HCT116 (cell line): ENCODE measurements at regions not wholly inside any gene's neighbourhood (a gene's known extent, or its start where the extent isn't known, plus 50 kb on each side); places are given as distances from the start of the nearest gene placed in this dataset.

Experiments
- ATAC-seq: fragments of 200-7000 bp; cut with Tn5 transposase; 2 replicates; pipeline ENCODE4 v1.9.1; 2020; ENCODE audit warnings: mild to moderate bottlenecking, moderate library complexity
- BruUV-seq: library from RNA; stranded (reverse); fragments of 400-500 nt; replicated peaks from 2 replicates; lab custom pipeline; 2021; lab: Mats Ljungman, UMichigan
- CTCF ChIA-PET: fragments of 300-600 bp; sonication (Branson Sonifier 250); formaldehyde crosslinking; loops from one replicate; lab custom pipeline; 2021; ENCODE audit warnings: antibody characterized with exemption; lab: Charles Lee
- POLR2A ChIA-PET: fragments of 300-600, 350-600 bp; sonication (Branson Sonifier 250); formaldehyde crosslinking; loops from one replicate; lab custom pipeline; 2021; ENCODE audit warnings: antibody characterized with exemption; lab: Charles Lee
- RAD21 ChIA-PET, 2 experiments: fragments of 300-600 bp; sonication (Branson Sonifier 250); formaldehyde crosslinking; loops; one replicate each; lab custom pipeline; 2023; ENCODE audit warnings: low total read pairs in 2 of 2; ENCODE audit not compliant: uncharacterized antibody in 2 of 2, unreplicated experiment in 2 of 2, low non-redundant PET in 1 of 2; lab: Charles Lee
- DNase-seq: peaks from one replicate; pipeline ENCODE4 v3.0.0-alpha.2; 2010; ENCODE audit warnings: low read depth, low spot score
- H2AFZ ChIP-seq: fragments of 200-600 bp; shearing (Covaris generic), sonication (generic); 2 replicates; pipeline ENCODE4 v1.6.1; 2017; ENCODE audit warnings: low read depth, mixed run types, mixed read lengths, antibody characterized with exemption, low read length; ENCODE audit not compliant: poor library complexity, severe bottlenecking
- H3K27ac ChIP-seq: 2 replicates; pipeline ENCODE4 v1.5.1; 2012; ENCODE audit warnings: low read depth, low read length
- H3K27me3 ChIP-seq: fragments of 200-600 bp; sonication (generic); 2 replicates; pipeline ENCODE4 v1.6.1; 2016; ENCODE audit warnings: mixed run types, low read length, mixed read lengths; ENCODE audit not compliant: insufficient read depth
- H3K36me3 ChIP-seq, 2 experiments: fragments of 200-500 bp in 1 of 2; fragments of 200-600 bp in 1 of 2; sonication (Bioruptor generic) in 1 of 2; sonication (generic) in 1 of 2; 2 replicates each; pipeline versions ENCODE4 v1.5.1 to v1.6.1; 2014 to 2016; ENCODE audit warnings: low read length in 2 of 2, inconsistent platforms in 1 of 2, mixed read lengths in 1 of 2, mixed run types in 1 of 2; ENCODE audit not compliant: insufficient read depth in 2 of 2, control insufficient read depth in 1 of 2
- H3K4me1 ChIP-seq, 2 experiments: fragments of 200-600 bp in 1 of 2; sonication (generic) in 1 of 2; 2 replicates each; pipeline versions ENCODE4 v1.5.1 to v1.6.1; 2012 to 2017; ENCODE audit warnings: low read length in 2 of 2, inconsistent platforms in 1 of 2, mild to moderate bottlenecking in 1 of 2, mixed read lengths in 1 of 2, mixed run types in 1 of 2, moderate library complexity in 1 of 2; ENCODE audit not compliant: insufficient read depth in 2 of 2, control insufficient read depth in 1 of 2
- H3K4me2 ChIP-seq: fragments of 200-600 bp; sonication (generic); 2 replicates; pipeline ENCODE4 v1.6.1; 2017; ENCODE audit warnings: mixed run types, low read length, mixed read lengths
- H3K4me3 ChIP-seq, 2 experiments: fragments of 200-600 bp in 1 of 2; sonication (generic) in 1 of 2; replicated peaks in 1 of 2; 2 replicates each; pipeline ENCODE4 v1.5.1; 2011 to 2016; ENCODE audit warnings: low read length in 2 of 2, control low read depth in 1 of 2, low read depth in 1 of 2, mild to moderate bottlenecking in 1 of 2, mixed read lengths in 1 of 2, mixed run types in 1 of 2
- H3K79me2 ChIP-seq: fragments of 200-600 bp; sonication (generic); 2 replicates; pipeline ENCODE4 v1.6.1; 2017; ENCODE audit warnings: mild to moderate bottlenecking, mixed run types, low read length, moderate library complexity, mixed read lengths; ENCODE audit not compliant: insufficient read depth
- H3K9ac ChIP-seq: fragments of 200-600 bp; sonication (generic); 2 replicates; pipeline ENCODE4 v1.6.1; 2016; ENCODE audit warnings: low read length, mixed read lengths
- H3K9me2 ChIP-seq: fragments of 200-600 bp; sonication (generic), shearing (Covaris generic); 2 replicates; pipeline ENCODE4 v1.6.1; 2017; ENCODE audit warnings: mixed run types, mild to moderate bottlenecking, moderate library complexity; ENCODE audit not compliant: insufficient read depth
- H3K9me3 ChIP-seq, 2 experiments: fragments of 200-500 bp in 1 of 2; fragments of 200-600 bp in 1 of 2; sonication (Bioruptor generic) in 1 of 2; sonication (generic) in 1 of 2; 2 replicates each; pipeline ENCODE4 v1.6.1; 2014 to 2017; ENCODE audit warnings: low read length in 2 of 2, mixed read lengths in 2 of 2, inconsistent platforms in 1 of 2, low read depth in 1 of 2, mild to moderate bottlenecking in 1 of 2, mixed run types in 1 of 2, moderate library complexity in 1 of 2; ENCODE audit not compliant: control insufficient read depth in 1 of 2, insufficient read depth in 1 of 2
- H4K20me1 ChIP-seq: fragments of 200-600 bp; sonication (generic), shearing (Covaris generic); 2 replicates; pipeline ENCODE4 v1.6.1; 2017; ENCODE audit warnings: mixed run types, mild to moderate bottlenecking, moderate library complexity; ENCODE audit not compliant: insufficient read depth
- EGR1 ChIP-seq: IDR thresholded peaks from 2 replicates; pipeline ENCODE4 v1.6.1; 2012; ENCODE audit warnings: low read depth
- EZH2phosphoT487 ChIP-seq: fragments of 200-600 bp; IDR thresholded peaks from 2 replicates; pipeline ENCODE4 v1.6.1; 2018; ENCODE audit warnings: antibody characterized with exemption, borderline replicate concordance
- FOSL1 ChIP-seq: IDR thresholded peaks from 2 replicates; pipeline ENCODE4 v1.6.1; 2012; ENCODE audit warnings: low read depth
- JUND ChIP-seq: IDR thresholded peaks from 2 replicates; pipeline ENCODE4 v1.6.1; 2012
- POLR2AphosphoS5 ChIP-seq: IDR thresholded peaks from 2 replicates; pipeline ENCODE4 v1.6.1; 2011; ENCODE audit warnings: mild to moderate bottlenecking, low read depth, low read length, moderate library complexity
- SRF ChIP-seq: IDR thresholded peaks from 2 replicates; pipeline ENCODE4 v1.6.1; 2012; ENCODE audit warnings: low read depth
- YY1 ChIP-seq: IDR thresholded peaks from 2 replicates; pipeline ENCODE4 v1.6.1; 2011; ENCODE audit warnings: low read length, low read depth, moderate library complexity, mild to moderate bottlenecking; ENCODE audit not compliant: insufficient replicate concordance; ENCODE audit errors: extremely low read depth
- ZBTB33 ChIP-seq: IDR thresholded peaks from 2 replicates; pipeline ENCODE4 v1.6.1; 2011; ENCODE audit warnings: mild to moderate bottlenecking, low read length, moderate library complexity; ENCODE audit not compliant: insufficient replicate concordance; ENCODE audit errors: extremely low read depth
- intact Hi-C: fragments of 100-400 bp; cut with micrococcal nuclease; formaldehyde crosslinking; loops from 2 replicates; pipeline ENCODE4 v1.10.0; 2022
- TF ChIP-seq, protein P1 (sequence below): IDR thresholded peaks from 2 replicates; pipeline ENCODE4 v1.6.1; 2012
- TF ChIP-seq, protein P2 (sequence below): IDR thresholded peaks from 2 replicates; pipeline ENCODE4 v1.6.1; 2012; ENCODE audit warnings: low read depth

GRCh38 chr2:240336820-240337427 lies 98.5 kb upstream of the GPC1 start:
- ATAC-seq = no peak
- Histone ChIP-seq H3K4me2 (no peak overlapping the region), H2AFZ (no peak overlapping the region), H3K9me3 (no peaks in the 10 kb centered on the region; a peak in 1 of 4 replicates), H3K9me2 (no peaks in the 10 kb centered on the region), H3K4me1 (no peaks in the 10 kb centered on the region), H3K27ac (no peak overlapping the region), H3K27me3 (no peaks in the 10 kb centered on the region; the same call in 1 of the 2 replicates), H3K4me3 (no peak overlapping the region), H4K20me1 (no peaks in the 10 kb centered on the region), H3K79me2 (no peaks in the 10 kb centered on the region), H3K9ac (no peak overlapping the region), H3K36me3 (no peaks in the 10 kb centered on the region)
- ChIA-PET CTCF (no interaction called here), RAD21 (no interaction called here), POLR2A (no interaction called here)
- no peak for DNase-seq
- BruUV-seq = no TSS peak
- intact Hi-C loops = no loop called here
- no peak for TF ChIP-seq YY1
- TF ChIP-seq ZBTB33 = no peak

GRCh38 chr2:240338274-240338673 lies 97.2 kb upstream of the GPC1 start:
- H3K4me3 ChIP-seq = no peak overlapping the region
- BruUV-seq = no TSS peak
- ChIA-PET POLR2A (no interaction called here), RAD21 (no interaction called here)
- DNase-seq (no peak), ATAC-seq (no peak)
- no peaks in the 10 kb centered on the region for H3K9me2 ChIP-seq
- H2AFZ ChIP-seq = no peak overlapping the region
- H3K9ac ChIP-seq = no peak overlapping the region
- H3K9me3 ChIP-seq = no peaks in the 10 kb centered on the region; a peak in 1 of 4 replicates
- H3K36me3 ChIP-seq = no peaks in the 10 kb centered on the region
- TF ChIP-seq EZH2phosphoT487 = no peak
- TF ChIP-seq, protein P1, sequence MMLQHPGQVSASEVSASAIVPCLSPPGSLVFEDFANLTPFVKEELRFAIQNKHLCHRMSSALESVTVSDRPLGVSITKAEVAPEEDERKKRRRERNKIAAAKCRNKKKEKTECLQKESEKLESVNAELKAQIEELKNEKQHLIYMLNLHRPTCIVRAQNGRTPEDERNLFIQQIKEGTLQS = no peak
- TF ChIP-seq EGR1 = no peak
- TF ChIP-seq FOSL1 = no peak
- TF ChIP-seq, protein P2, sequence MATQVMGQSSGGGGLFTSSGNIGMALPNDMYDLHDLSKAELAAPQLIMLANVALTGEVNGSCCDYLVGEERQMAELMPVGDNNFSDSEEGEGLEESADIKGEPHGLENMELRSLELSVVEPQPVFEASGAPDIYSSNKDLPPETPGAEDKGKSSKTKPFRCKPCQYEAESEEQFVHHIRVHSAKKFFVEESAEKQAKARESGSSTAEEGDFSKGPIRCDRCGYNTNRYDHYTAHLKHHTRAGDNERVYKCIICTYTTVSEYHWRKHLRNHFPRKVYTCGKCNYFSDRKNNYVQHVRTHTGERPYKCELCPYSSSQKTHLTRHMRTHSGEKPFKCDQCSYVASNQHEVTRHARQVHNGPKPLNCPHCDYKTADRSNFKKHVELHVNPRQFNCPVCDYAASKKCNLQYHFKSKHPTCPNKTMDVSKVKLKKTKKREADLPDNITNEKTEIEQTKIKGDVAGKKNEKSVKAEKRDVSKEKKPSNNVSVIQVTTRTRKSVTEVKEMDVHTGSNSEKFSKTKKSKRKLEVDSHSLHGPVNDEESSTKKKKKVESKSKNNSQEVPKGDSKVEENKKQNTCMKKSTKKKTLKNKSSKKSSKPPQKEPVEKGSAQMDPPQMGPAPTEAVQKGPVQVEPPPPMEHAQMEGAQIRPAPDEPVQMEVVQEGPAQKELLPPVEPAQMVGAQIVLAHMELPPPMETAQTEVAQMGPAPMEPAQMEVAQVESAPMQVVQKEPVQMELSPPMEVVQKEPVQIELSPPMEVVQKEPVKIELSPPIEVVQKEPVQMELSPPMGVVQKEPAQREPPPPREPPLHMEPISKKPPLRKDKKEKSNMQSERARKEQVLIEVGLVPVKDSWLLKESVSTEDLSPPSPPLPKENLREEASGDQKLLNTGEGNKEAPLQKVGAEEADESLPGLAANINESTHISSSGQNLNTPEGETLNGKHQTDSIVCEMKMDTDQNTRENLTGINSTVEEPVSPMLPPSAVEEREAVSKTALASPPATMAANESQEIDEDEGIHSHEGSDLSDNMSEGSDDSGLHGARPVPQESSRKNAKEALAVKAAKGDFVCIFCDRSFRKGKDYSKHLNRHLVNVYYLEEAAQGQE = no peak
- TF ChIP-seq JUND = no peak
- no peak for TF ChIP-seq SRF
- no peak for TF ChIP-seq POLR2AphosphoS5
- TF ChIP-seq, all 23 proteins: peak for 0
- Histone ChIP-seq H3K4me2 (no peak overlapping the region), H3K79me2 (no peaks in the 10 kb centered on the region), H4K20me1 (no peaks in the 10 kb centered on the region), H3K4me1 (no peaks in the 10 kb centered on the region), H3K27ac (no peak overlapping the region), H3K27me3 (no peaks in the 10 kb centered on the region)
- intact Hi-C loops = no loop called here
- CTCF ChIA-PET = no interaction called here
